OCI-LY3 (cell line): ENCODE measurements at regions not wholly inside any gene's neighbourhood (a gene's known extent, or its start where the extent isn't known, plus 50 kb on each side); places are given as distances from the start of the nearest gene placed in this dataset.

Experiments used
- H2AFZ ChIP-seq: fragments of 200-600, 300-600 bp; shearing (Covaris generic); 2 replicates; pipeline ENCODE4 v1.6.0; 2014; ENCODE audit warnings: antibody characterized with exemption, low read depth, low read length
- H3K27ac ChIP-seq: fragments of 200-600, 300-600 bp; sonication (generic); 2 replicates; pipeline ENCODE4 v1.5.1; 2014; ENCODE audit warnings: mild to moderate bottlenecking, low read length, moderate library complexity, mixed read lengths
- H3K27me3 ChIP-seq: fragments of 200-600, 300-600 bp; sonication (generic); 2 replicates; pipeline ENCODE4 v1.6.1; 2014; ENCODE audit warnings: low read depth, low read length, mixed read lengths
- H3K36me3 ChIP-seq: fragments of 200-600, 300-600 bp; sonication (generic); replicated peaks from 2 replicates; pipeline ENCODE3; 2014; ENCODE audit warnings: low read depth, low read length, mixed read lengths
- H3K4me1 ChIP-seq: fragments of 300-600, 200-600 bp; sonication (generic); 2 replicates; pipeline ENCODE4 v1.6.1; 2014; ENCODE audit warnings: low read length, mixed read lengths
- H3K4me2 ChIP-seq: fragments of 200-600, 300-600 bp; sonication (generic); 2 replicates; pipeline ENCODE4 v1.6.1; 2014; ENCODE audit warnings: low read length, mixed read lengths
- H3K4me3 ChIP-seq: fragments of 300-600, 200-600 bp; sonication (generic); 2 replicates; pipeline ENCODE4 v1.5.1; 2014; ENCODE audit warnings: antibody characterized with exemption, mild to moderate bottlenecking, low read length, moderate library complexity
- H3K79me2 ChIP-seq: fragments of 300-600, 200-600 bp; shearing (Covaris generic); 2 replicates; pipeline ENCODE4 v1.6.1; 2014; ENCODE audit warnings: mild to moderate bottlenecking, low read length, mixed read lengths
- H3K9ac ChIP-seq: fragments of 300-600, 200-600 bp; shearing (Covaris generic); 2 replicates; pipeline ENCODE4 v1.6.0; 2014; ENCODE audit warnings: mild to moderate bottlenecking, low read length, moderate library complexity
- H3K9me3 ChIP-seq: fragments of 200-600, 300-600 bp; shearing (Covaris generic); 2 replicates; pipeline ENCODE4 v1.6.1; 2014; ENCODE audit warnings: low read length, mixed read lengths; ENCODE audit not compliant: insufficient read depth
- H4K20me1 ChIP-seq: fragments of 200-600, 300-600 bp; sonication (generic); 2 replicates; pipeline ENCODE4 v1.6.1; 2016; ENCODE audit warnings: low read length, mixed read lengths; ENCODE audit not compliant: insufficient read depth
- EZH2phosphoT487 ChIP-seq: fragments of 200-600 bp; shearing (Covaris generic); IDR thresholded peaks from 2 replicates; pipeline ENCODE4 v1.6.1; 2018; ENCODE audit warnings: antibody characterized with exemption, mixed run types, low read depth
- TF ChIP-seq, protein P1 (sequence below): fragments of 200-600, 300-600 bp; sonication (generic); IDR thresholded peaks from 2 replicates; pipeline ENCODE4 v1.5.1; 2014; ENCODE audit warnings: antibody characterized with exemption, low read length, low read depth

- no peaks in the 10 kb centered on the region for H4K20me1 ChIP-seq
- no peaks in the 10 kb centered on the region for H3K79me2 ChIP-seq
- H3K9ac ChIP-seq, result no peak overlapping the region
- H3K9me3 ChIP-seq, result no peaks in the 10 kb centered on the region
- no peak overlapping the region for H3K4me3 ChIP-seq
- no peak overlapping the region for H2AFZ ChIP-seq
- no peaks in the 10 kb centered on the region for H3K4me1 ChIP-seq
- no peak overlapping the region for H3K4me2 ChIP-seq
- peaks cover 12% of the 10 kb centered on the region; the same call in 1 of the 2 replicates for H3K27me3 ChIP-seq
- H3K36me3 ChIP-seq, result no peaks in the 10 kb centered on the region
- no peak for TF ChIP-seq EZH2phosphoT487
- H3K27ac ChIP-seq, result no peak overlapping the region
Observed at GRCh38 chr1:177632923-177633615, 336.8 kb downstream of the SEC16B start.

- no peak for TF ChIP-seq EZH2phosphoT487
- TF ChIP-seq, protein P1, sequence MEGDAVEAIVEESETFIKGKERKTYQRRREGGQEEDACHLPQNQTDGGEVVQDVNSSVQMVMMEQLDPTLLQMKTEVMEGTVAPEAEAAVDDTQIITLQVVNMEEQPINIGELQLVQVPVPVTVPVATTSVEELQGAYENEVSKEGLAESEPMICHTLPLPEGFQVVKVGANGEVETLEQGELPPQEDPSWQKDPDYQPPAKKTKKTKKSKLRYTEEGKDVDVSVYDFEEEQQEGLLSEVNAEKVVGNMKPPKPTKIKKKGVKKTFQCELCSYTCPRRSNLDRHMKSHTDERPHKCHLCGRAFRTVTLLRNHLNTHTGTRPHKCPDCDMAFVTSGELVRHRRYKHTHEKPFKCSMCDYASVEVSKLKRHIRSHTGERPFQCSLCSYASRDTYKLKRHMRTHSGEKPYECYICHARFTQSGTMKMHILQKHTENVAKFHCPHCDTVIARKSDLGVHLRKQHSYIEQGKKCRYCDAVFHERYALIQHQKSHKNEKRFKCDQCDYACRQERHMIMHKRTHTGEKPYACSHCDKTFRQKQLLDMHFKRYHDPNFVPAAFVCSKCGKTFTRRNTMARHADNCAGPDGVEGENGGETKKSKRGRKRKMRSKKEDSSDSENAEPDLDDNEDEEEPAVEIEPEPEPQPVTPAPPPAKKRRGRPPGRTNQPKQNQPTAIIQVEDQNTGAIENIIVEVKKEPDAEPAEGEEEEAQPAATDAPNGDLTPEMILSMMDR, result no peak
- no peak overlapping the region for H3K4me3 ChIP-seq
- no peaks in the 10 kb centered on the region for H4K20me1 ChIP-seq
- no peak overlapping the region for H3K27ac ChIP-seq
- no peak overlapping the region for H3K4me2 ChIP-seq
- no peak overlapping the region for H2AFZ ChIP-seq
- H3K9me3 ChIP-seq, result no peaks in the 10 kb centered on the region
- no peaks in the 10 kb centered on the region for H3K79me2 ChIP-seq
- H3K36me3 ChIP-seq, result no peaks in the 10 kb centered on the region
- H3K4me1 ChIP-seq, result no peaks in the 10 kb centered on the region
- no peak overlapping the region for H3K9ac ChIP-seq
- H3K27me3 ChIP-seq, result peaks cover 12% of the 10 kb centered on the region; the same call in 1 of the 2 replicates
Observed at GRCh38 chr1:177631770-177632169, 338.1 kb downstream of the SEC16B start.

GRCh38 chr1:177629526-177629925, 340.3 kb downstream of the SEC16B start:
- TF ChIP-seq, protein P1, result no peak
- TF ChIP-seq EZH2phosphoT487, result no peak
- Histone ChIP-seq H3K9me3 (no peaks in the 10 kb centered on the region), H3K4me2 (no peak overlapping the region), H3K27ac (no peak overlapping the region), H3K4me3 (no peak overlapping the region), H4K20me1 (no peaks in the 10 kb centered on the region), H3K36me3 (no peaks in the 10 kb centered on the region), H3K9ac (no peak overlapping the region), H3K79me2 (no peaks in the 10 kb centered on the region), H3K4me1 (no peaks in the 10 kb centered on the region), H2AFZ (no peak overlapping the region), H3K27me3 (peaks cover 12% of the 10 kb centered on the region; the same call in 1 of the 2 replicates)

- Histone ChIP-seq H3K27ac (no peak overlapping the region), H3K9me3 (no peaks in the 10 kb centered on the region), H3K36me3 (no peaks in the 10 kb centered on the region), H3K27me3 (peaks cover 12% of the 10 kb centered on the region; the same call in 1 of the 2 replicates), H4K20me1 (no peaks in the 10 kb centered on the region), H3K4me1 (no peaks in the 10 kb centered on the region), H2AFZ (no peak overlapping the region), H3K4me3 (no peak overlapping the region), H3K4me2 (no peak overlapping the region), H3K9ac (no peak overlapping the region), H3K79me2 (no peaks in the 10 kb centered on the region)
- no peak for TF ChIP-seq EZH2phosphoT487
Observed at GRCh38 chr1:177627148-177627910, 342.5 kb downstream of the SEC16B start.

DNA sequence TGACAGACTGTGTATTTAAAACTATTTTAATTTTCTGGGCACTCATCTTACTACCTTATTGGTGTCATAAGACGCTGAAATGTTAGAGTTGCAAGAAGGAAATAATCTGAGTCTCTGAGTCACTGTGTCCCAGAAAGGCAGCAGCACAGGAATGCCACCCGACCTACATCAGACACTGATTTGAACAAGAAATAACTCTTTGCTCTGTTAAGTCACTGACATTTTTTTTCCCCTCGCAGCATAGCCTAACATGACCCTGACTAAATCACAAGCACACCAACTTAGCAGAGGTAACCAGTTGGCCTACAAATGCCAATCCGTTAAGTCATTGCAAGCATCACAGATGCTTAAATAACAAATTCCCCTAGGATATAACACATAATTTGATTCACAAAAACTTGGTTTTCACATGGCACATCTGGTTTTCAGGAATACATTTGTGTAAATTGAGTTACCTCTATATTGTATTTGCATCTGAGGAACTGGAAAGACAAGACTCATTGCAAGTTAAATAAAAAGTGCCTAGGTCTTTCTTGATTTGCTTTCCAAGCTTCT, 349.1 kb downstream of the SEC16B start:
- Histone ChIP-seq H4K20me1 (no peaks in the 10 kb centered on the region), H3K27ac (no peak overlapping the region), H3K36me3 (no peaks in the 10 kb centered on the region), H3K9ac (no peak overlapping the region), H3K9me3 (no peaks in the 10 kb centered on the region), H3K4me1 (no peaks in the 10 kb centered on the region), H2AFZ (no peak overlapping the region), H3K4me3 (no peak overlapping the region), H3K79me2 (no peaks in the 10 kb centered on the region), H3K27me3 (peaks cover 4% of the 10 kb centered on the region; the same call in 1 of the 2 replicates), H3K4me2 (no peak overlapping the region)
- no peak for TF ChIP-seq EZH2phosphoT487
